Fibroblast of villous mesenchyme (primary cell): ENCODE measurements at regions not wholly inside any gene's neighbourhood (a gene's known extent, or its start where the extent isn't known, plus 50 kb on each side); places are given as distances from the start of the nearest gene placed in this dataset.

Experiments used
- DNase-seq: peaks from one replicate; pipeline ENCODE4 v3.0.0-alpha.2; 2010; ENCODE audit warnings: low read depth
- H3K4me3 ChIP-seq: 2 replicates; pipeline ENCODE4 v1.5.1; 2011; ENCODE audit warnings: low read depth, mild to moderate bottlenecking, low read length
- CTCF ChIP-seq: IDR thresholded peaks from 2 replicates; pipeline ENCODE4 v1.5.1; 2012; ENCODE audit warnings: low read depth, mild to moderate bottlenecking, low read length; ENCODE audit not compliant: insufficient read depth

GRCh38 chr13:91162180-91162579 lies 185.3 kb upstream of the MIR17HG start:
- no peak for TF ChIP-seq CTCF
- DNase-seq = no peak
- H3K4me3 ChIP-seq = no peak overlapping the region

- no peak for TF ChIP-seq CTCF
- DNase-seq = no peak
- H3K4me3 ChIP-seq = no peak overlapping the region
Observed at GRCh38 chr13:91162589-91162988, 184.9 kb upstream of the MIR17HG start.

GRCh38 chr13:91165758-91166157 lies 181.7 kb upstream of the MIR17HG start:
- no peak for TF ChIP-seq CTCF
- DNase-seq = no peak
- no peak overlapping the region for H3K4me3 ChIP-seq

- no peak overlapping the region for H3K4me3 ChIP-seq
- no peak for DNase-seq
- TF ChIP-seq CTCF = no peak
Observed at GRCh38 chr13:91166714-91167511, 180.6 kb upstream of the MIR17HG start.

- H3K4me3 ChIP-seq = no peak overlapping the region
- no peak for TF ChIP-seq CTCF
- DNase-seq = no peak
Observed at GRCh38 chr13:91167706-91168385, 179.6 kb upstream of the MIR17HG start.

- H3K4me3 ChIP-seq = no peak overlapping the region
- DNase-seq = no peak
- TF ChIP-seq CTCF = no peak
Observed at GRCh38 chr13:91168386-91168711, 179.1 kb upstream of the MIR17HG start.
